HL-60 (cell line): ENCODE measurements at regions not wholly inside any gene's neighbourhood (a gene's known extent, or its start where the extent isn't known, plus 50 kb on each side); places are given as distances from the start of the nearest gene placed in this dataset.

ENCODE experiments used
- CTCF ChIP-seq: IDR thresholded peaks from one replicate; pipeline ENCODE4 v1.5.1; 2011; ENCODE audit warnings: low read length, control low read depth, inconsistent platforms; ENCODE audit not compliant: insufficient read depth
- GABPA ChIP-seq: IDR thresholded peaks from 2 replicates; pipeline ENCODE4 v1.6.1; 2012; ENCODE audit warnings: low read depth
- POLR2AphosphoS5 ChIP-seq: IDR thresholded peaks from 2 replicates; pipeline ENCODE4 v1.6.1; 2012; ENCODE audit warnings: low read depth
- REST ChIP-seq: IDR thresholded peaks from 2 replicates; pipeline ENCODE4 v1.6.1; 2012; ENCODE audit warnings: low read depth; ENCODE audit not compliant: insufficient replicate concordance
- SPI1 ChIP-seq: IDR thresholded peaks from 2 replicates; pipeline ENCODE4 v1.6.1; 2012; ENCODE audit warnings: low read depth, mild to moderate bottlenecking, borderline replicate concordance

- TF ChIP-seq REST (no peak), CTCF (no peak), POLR2AphosphoS5 (no peak), SPI1 (no peak), GABPA (no peak)
Observed at GRCh38 chr2:57669570-57669969, 377.0 kb upstream of the VRK2 start.
